PFSK-1 (cell line): ENCODE measurements at regions not wholly inside any gene's neighbourhood (a gene's known extent, or its start where the extent isn't known, plus 50 kb on each side); places are given as distances from the start of the nearest gene placed in this dataset.
A peak's percentile ranks its signal among the peaks of the same experiment; 100 is the strongest.

Experiments used
- FOXP2 ChIP-seq: optimal IDR thresholded peaks from 2 replicates; pipeline ENCODE3; 2011; ENCODE audit warnings: borderline replicate concordance, control low read depth, inconsistent platforms; ENCODE audit not compliant: insufficient read depth; ENCODE audit errors: extremely low read length, extremely low read depth
- POLR2AphosphoS5 ChIP-seq: IDR thresholded peaks from 2 replicates; pipeline ENCODE4 v1.6.1; 2012; ENCODE audit warnings: low read depth, mild to moderate bottlenecking, control low read depth, low read length, moderate library complexity
- SIN3A ChIP-seq: IDR thresholded peaks from 2 replicates; pipeline ENCODE4 v1.6.1; 2012; ENCODE audit warnings: mild to moderate bottlenecking, low read length, moderate library complexity, borderline replicate concordance; ENCODE audit not compliant: insufficient read depth
- TAF1 ChIP-seq: IDR thresholded peaks from 2 replicates; pipeline ENCODE4 v1.6.1; 2012; ENCODE audit warnings: low read length, control low read depth, borderline replicate concordance; ENCODE audit not compliant: insufficient read depth
- TF ChIP-seq, protein P1 (sequence below), 2 experiments: IDR thresholded peaks; 2 replicates each; pipeline versions ENCODE4 v1.6.1 to v1.8.0; 2011 to 2012; ENCODE audit warnings: low read depth in 2 of 2, low read length in 2 of 2, control low read depth in 1 of 2, inconsistent platforms in 1 of 2, mild to moderate bottlenecking in 1 of 2, moderate library complexity in 1 of 2; ENCODE audit not compliant: insufficient read depth in 1 of 2

GRCh38 chr4:161260819-161261218 lies 903.0 kb downstream of the FSTL5 start:
- TF ChIP-seq SIN3A (no peak), POLR2AphosphoS5 (no peak), FOXP2 (no peak), TAF1 (no peak)
- TF ChIP-seq, protein P1, sequence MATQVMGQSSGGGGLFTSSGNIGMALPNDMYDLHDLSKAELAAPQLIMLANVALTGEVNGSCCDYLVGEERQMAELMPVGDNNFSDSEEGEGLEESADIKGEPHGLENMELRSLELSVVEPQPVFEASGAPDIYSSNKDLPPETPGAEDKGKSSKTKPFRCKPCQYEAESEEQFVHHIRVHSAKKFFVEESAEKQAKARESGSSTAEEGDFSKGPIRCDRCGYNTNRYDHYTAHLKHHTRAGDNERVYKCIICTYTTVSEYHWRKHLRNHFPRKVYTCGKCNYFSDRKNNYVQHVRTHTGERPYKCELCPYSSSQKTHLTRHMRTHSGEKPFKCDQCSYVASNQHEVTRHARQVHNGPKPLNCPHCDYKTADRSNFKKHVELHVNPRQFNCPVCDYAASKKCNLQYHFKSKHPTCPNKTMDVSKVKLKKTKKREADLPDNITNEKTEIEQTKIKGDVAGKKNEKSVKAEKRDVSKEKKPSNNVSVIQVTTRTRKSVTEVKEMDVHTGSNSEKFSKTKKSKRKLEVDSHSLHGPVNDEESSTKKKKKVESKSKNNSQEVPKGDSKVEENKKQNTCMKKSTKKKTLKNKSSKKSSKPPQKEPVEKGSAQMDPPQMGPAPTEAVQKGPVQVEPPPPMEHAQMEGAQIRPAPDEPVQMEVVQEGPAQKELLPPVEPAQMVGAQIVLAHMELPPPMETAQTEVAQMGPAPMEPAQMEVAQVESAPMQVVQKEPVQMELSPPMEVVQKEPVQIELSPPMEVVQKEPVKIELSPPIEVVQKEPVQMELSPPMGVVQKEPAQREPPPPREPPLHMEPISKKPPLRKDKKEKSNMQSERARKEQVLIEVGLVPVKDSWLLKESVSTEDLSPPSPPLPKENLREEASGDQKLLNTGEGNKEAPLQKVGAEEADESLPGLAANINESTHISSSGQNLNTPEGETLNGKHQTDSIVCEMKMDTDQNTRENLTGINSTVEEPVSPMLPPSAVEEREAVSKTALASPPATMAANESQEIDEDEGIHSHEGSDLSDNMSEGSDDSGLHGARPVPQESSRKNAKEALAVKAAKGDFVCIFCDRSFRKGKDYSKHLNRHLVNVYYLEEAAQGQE (IDR thresholded peaks at IDR 0.05; ENCODE audit: insufficient read depth in 1 of 2, low read depth in 2 of 2, low read length in 2 of 2) = no peak

GRCh38 chr4:161256716-161257115 lies 907.1 kb downstream of the FSTL5 start:
- no peak for TF ChIP-seq SIN3A
- TF ChIP-seq TAF1 = no peak
- TF ChIP-seq, protein P1 (IDR thresholded peaks at IDR 0.05; ENCODE audit: insufficient read depth in 1 of 2, low read depth in 2 of 2, low read length in 2 of 2) = no peak
- TF ChIP-seq POLR2AphosphoS5 = no peak
- no peak for TF ChIP-seq FOXP2

- TF ChIP-seq, protein P1 (IDR thresholded peaks at IDR 0.05; ENCODE audit: insufficient read depth in 1 of 2, low read depth in 2 of 2, low read length in 2 of 2) = 0 out of 4 replicates have a peak, but pooled peaks of 1 of the 2 experiments have one; percentile 28
- TF ChIP-seq TAF1 = no peak
- TF ChIP-seq POLR2AphosphoS5 = no peak
- no peak for TF ChIP-seq SIN3A
Measured at GRCh38 chr4:161256172-161256571, 907.6 kb downstream of the FSTL5 start.

- TF ChIP-seq SIN3A = no peak
- no peak for TF ChIP-seq TAF1
- no peak for TF ChIP-seq POLR2AphosphoS5
- TF ChIP-seq FOXP2 = no peak
- TF ChIP-seq, protein P1 (IDR thresholded peaks at IDR 0.05; ENCODE audit: insufficient read depth in 1 of 2, low read depth in 2 of 2, low read length in 2 of 2) = no peak
Measured at GRCh38 chr4:161254375-161254774, 909.4 kb downstream of the FSTL5 start.

GRCh38 chr4:161252520-161253141 lies 911.2 kb downstream of the FSTL5 start:
- TF ChIP-seq, protein P1 (IDR thresholded peaks at IDR 0.05; ENCODE audit: insufficient read depth in 1 of 2, low read depth in 2 of 2, low read length in 2 of 2) = no peak
- TF ChIP-seq SIN3A (no peak), FOXP2 (no peak), POLR2AphosphoS5 (no peak), TAF1 (no peak)
